ENCODE measurements at regions not wholly inside any gene's neighbourhood (a gene's known extent, or its start where the extent isn't known, plus 50 kb on each side); places are given as distances from the start of the nearest gene placed in this dataset.

DNA sequence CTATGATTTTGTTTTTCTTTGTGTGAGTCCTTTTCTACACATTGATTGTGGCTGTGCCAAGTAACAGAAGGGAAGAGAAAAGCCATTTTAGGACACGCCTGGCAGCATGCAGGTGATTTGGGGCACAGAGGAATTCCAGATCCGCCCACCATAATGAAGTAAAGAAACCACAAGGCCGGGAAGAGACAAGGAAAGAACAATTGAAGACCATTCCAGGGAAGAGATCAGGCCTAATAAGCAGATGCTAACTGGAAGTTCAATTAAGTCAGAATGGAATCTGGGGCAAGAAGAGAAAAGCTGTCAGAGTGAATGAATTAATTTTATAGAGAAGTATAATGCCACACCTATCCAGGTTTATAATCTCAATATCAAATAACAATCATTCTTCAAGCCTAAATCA, 110.2 kb upstream of the ISL1 start:
- Mint-ChIP-seq H3K27me3 (ENCODE audit: low read depth) (no peaks in the 10 kb centered on the region), H3K9me3 (no peaks in the 10 kb centered on the region), H3K4me1 (peaks cover 4 to 5% of the 10 kb centered on the region in 2 experiments; a peak in 3 of 4 replicates), H3K4me3 (no peak overlapping the region), H3K36me3 (ENCODE audit: insufficient read depth in 1 of 3, low read depth in 3 of 3) (no peaks in the 10 kb centered on the region), H3K27ac (no peak overlapping the region)
- no peaks in the 10 kb centered on the region for H4K20me1 ChIP-seq (ENCODE audit: control insufficient read depth, insufficient read depth, insufficient read length)
- H2BK12ac ChIP-seq (ENCODE audit: insufficient read length, low read depth, low read length), result no peak overlapping the region
- no peak overlapping the region for H2BK15ac ChIP-seq (ENCODE audit: low read depth, low read length)
- no peaks in the 10 kb centered on the region for H3K79me2 ChIP-seq (ENCODE audit: insufficient read depth, low read length)
- H3K23me2 ChIP-seq (ENCODE audit: insufficient read length, low read depth, low read length, poor library complexity, severe bottlenecking), result no peaks in the 10 kb centered on the region
- H2BK5ac ChIP-seq (ENCODE audit: insufficient read length, low read length), result no peak overlapping the region
- no peak overlapping the region for H2AK5ac ChIP-seq (ENCODE audit: insufficient read length, low read length)
- H3K56ac ChIP-seq (ENCODE audit: insufficient read length, low read depth, low read length), result no peak overlapping the region
- no peak for DNase-seq
- no peak overlapping the region for H3K18ac ChIP-seq (ENCODE audit: insufficient read length, low read depth, low read length)
- H2BK20ac ChIP-seq (ENCODE audit: low read depth, low read length, poor library complexity, severe bottlenecking), result no peak overlapping the region
- H3K79me1 ChIP-seq (ENCODE audit: insufficient read depth, low read depth, low read length, poor library complexity, severe bottlenecking), result no peaks in the 10 kb centered on the region
- WGBS (ENCODE audit: extremely low coverage, insufficient read length, low lambda C conversion rate), result no CpG with 5 or more reads among the region's 3 CpGs
- H4K8ac ChIP-seq (replicated peaks; ENCODE audit: insufficient read length, low read depth, low read length), result no peak overlapping the region
- H3T11ph ChIP-seq (ENCODE audit: low read length), result no peak overlapping the region
- no peaks in the 10 kb centered on the region for H3K9me3 ChIP-seq (ENCODE audit: control insufficient read depth, low read depth, low read length)
- no peak overlapping the region for H4K91ac ChIP-seq (ENCODE audit: insufficient read length, low read depth, low read length)
- H3K4ac ChIP-seq (ENCODE audit: low read depth, low read length), result no peak overlapping the region
- H3K23ac ChIP-seq (ENCODE audit: insufficient read length, low read depth, low read length), result no peak overlapping the region
- H3K14ac ChIP-seq (ENCODE audit: insufficient read depth, low read length), result no peak overlapping the region
- H2BK120ac ChIP-seq (ENCODE audit: low read depth, low read length, poor library complexity, severe bottlenecking), result no peak overlapping the region
- H2AFZ ChIP-seq (ENCODE audit: low read length), result no peak overlapping the region
- no peaks in the 10 kb centered on the region; the same call in 1 of the 2 replicates for H3K4me1 ChIP-seq (ENCODE audit: insufficient read depth, low read length)
- TF ChIP-seq, protein P1, sequence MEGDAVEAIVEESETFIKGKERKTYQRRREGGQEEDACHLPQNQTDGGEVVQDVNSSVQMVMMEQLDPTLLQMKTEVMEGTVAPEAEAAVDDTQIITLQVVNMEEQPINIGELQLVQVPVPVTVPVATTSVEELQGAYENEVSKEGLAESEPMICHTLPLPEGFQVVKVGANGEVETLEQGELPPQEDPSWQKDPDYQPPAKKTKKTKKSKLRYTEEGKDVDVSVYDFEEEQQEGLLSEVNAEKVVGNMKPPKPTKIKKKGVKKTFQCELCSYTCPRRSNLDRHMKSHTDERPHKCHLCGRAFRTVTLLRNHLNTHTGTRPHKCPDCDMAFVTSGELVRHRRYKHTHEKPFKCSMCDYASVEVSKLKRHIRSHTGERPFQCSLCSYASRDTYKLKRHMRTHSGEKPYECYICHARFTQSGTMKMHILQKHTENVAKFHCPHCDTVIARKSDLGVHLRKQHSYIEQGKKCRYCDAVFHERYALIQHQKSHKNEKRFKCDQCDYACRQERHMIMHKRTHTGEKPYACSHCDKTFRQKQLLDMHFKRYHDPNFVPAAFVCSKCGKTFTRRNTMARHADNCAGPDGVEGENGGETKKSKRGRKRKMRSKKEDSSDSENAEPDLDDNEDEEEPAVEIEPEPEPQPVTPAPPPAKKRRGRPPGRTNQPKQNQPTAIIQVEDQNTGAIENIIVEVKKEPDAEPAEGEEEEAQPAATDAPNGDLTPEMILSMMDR (conservative IDR thresholded peaks at IDR 0.05), result no peak
- H4K5ac ChIP-seq (ENCODE audit: insufficient read length, low read depth, low read length), result no peak overlapping the region
- H3K9ac ChIP-seq (ENCODE audit: extremely low read depth, insufficient read length, low read length), result no peak overlapping the region
- no peak overlapping the region for H3K27ac ChIP-seq (ENCODE audit: insufficient read length, low read depth, low read length)
- H3K27me3 ChIP-seq (ENCODE audit: insufficient read depth, low read length), result no peaks in the 10 kb centered on the region
- H3K4me2 ChIP-seq (ENCODE audit: insufficient read depth, insufficient read length, low read length), result no peak overlapping the region
